ENCODE measurements at regions not wholly inside any gene's neighbourhood (a gene's known extent, or its start where the extent isn't known, plus 50 kb on each side); places are given as distances from the start of the nearest gene placed in this dataset.

- peaks cover 0 to 4% (median 0%) of the 10 kb centered on the region in 4 experiments for H3K27me3 ChIP-seq (replicated peaks in 1 of 4; ENCODE audit: control extremely low read depth in 1 of 4, control insufficient read depth in 3 of 4, insufficient read depth in 4 of 4, low read length in 3 of 4)
- no peak overlapping the region for H3K9ac ChIP-seq (ENCODE audit: low read length)
- no peak overlapping the region for H3K4me2 ChIP-seq (replicated peaks; ENCODE audit: low read depth, low read length, poor library complexity, severe bottlenecking)
- H3K27ac Mint-ChIP-seq, result no peak overlapping the region
- H3K4me1 Mint-ChIP-seq, result no peaks in the 10 kb centered on the region
- no peaks in the 10 kb centered on the region for H3K79me2 ChIP-seq (ENCODE audit: control insufficient read depth, insufficient read depth, low read length)
- TF ChIP-seq, protein P1, sequence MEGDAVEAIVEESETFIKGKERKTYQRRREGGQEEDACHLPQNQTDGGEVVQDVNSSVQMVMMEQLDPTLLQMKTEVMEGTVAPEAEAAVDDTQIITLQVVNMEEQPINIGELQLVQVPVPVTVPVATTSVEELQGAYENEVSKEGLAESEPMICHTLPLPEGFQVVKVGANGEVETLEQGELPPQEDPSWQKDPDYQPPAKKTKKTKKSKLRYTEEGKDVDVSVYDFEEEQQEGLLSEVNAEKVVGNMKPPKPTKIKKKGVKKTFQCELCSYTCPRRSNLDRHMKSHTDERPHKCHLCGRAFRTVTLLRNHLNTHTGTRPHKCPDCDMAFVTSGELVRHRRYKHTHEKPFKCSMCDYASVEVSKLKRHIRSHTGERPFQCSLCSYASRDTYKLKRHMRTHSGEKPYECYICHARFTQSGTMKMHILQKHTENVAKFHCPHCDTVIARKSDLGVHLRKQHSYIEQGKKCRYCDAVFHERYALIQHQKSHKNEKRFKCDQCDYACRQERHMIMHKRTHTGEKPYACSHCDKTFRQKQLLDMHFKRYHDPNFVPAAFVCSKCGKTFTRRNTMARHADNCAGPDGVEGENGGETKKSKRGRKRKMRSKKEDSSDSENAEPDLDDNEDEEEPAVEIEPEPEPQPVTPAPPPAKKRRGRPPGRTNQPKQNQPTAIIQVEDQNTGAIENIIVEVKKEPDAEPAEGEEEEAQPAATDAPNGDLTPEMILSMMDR (IDR thresholded peaks at IDR 0.05), result no peak
- no peak for TF ChIP-seq EZH2 (IDR thresholded peaks at IDR 0.05; ENCODE audit: borderline replicate concordance, insufficient read depth, low read depth, low read length, poor library complexity, severe bottlenecking)
- H3K27me3 Mint-ChIP-seq, result peaks cover 9% of the 10 kb centered on the region
- H3K36me3 ChIP-seq (replicated peaks in 1 of 2; ENCODE audit: control extremely low read depth in 1 of 2, control insufficient read depth in 1 of 2, extremely low read depth in 1 of 2, insufficient read depth in 2 of 2, low read length in 1 of 2), result no peaks in the 10 kb centered on the region
- no peak overlapping the region for H3K27ac ChIP-seq (ENCODE audit: low read length in 2 of 2)
- ATAC-seq (ENCODE audit: low read depth), result no peak
- peaks cover 0 to under 1% (median 0%) of the 10 kb centered on the region in 3 donors for H3K9me3 ChIP-seq (ENCODE audit: control extremely low read depth in 1 of 3, control insufficient read depth in 2 of 3, insufficient read depth in 1 of 3, low read length in 2 of 3)
- DNase-seq, result no peak
- H2AFZ ChIP-seq (ENCODE audit: insufficient read depth, low read depth, low read length, poor library complexity, severe bottlenecking), result no peak overlapping the region
- H4K20me1 ChIP-seq (ENCODE audit: control insufficient read depth, insufficient read depth, low read length, poor library complexity, severe bottlenecking), result no peaks in the 10 kb centered on the region
- intact Hi-C loops (cut with micrococcal nuclease), result no loop called here
- ChIA-PET POLR2A (no interaction called here), CTCF (no interaction called here)
- no CpG with 5 or more reads among the region's 1 CpG for whole genome bisulfite sequencing (ENCODE audit: insufficient coverage)
- no peak overlapping the region for H3K4me3 Mint-ChIP-seq
- no peaks in the 10 kb centered on the region for H3K4me1 ChIP-seq (ENCODE audit: control insufficient read depth in 2 of 2, insufficient read depth in 2 of 2, low read length in 2 of 2)
- no peak overlapping the region for H3K4me3 ChIP-seq (ENCODE audit: control extremely low read depth in 1 of 5, extremely low read depth in 1 of 5, insufficient read depth in 1 of 5, low read depth in 2 of 5, low read length in 4 of 5)
- peaks cover 3% of the 10 kb centered on the region for H3K9me3 Mint-ChIP-seq (ENCODE audit: insufficient read depth)
Measured at GRCh38 chr7:41826641-41827040, 123.8 kb upstream of the INHBA start.

GRCh38 chr7:41825927-41826480 is 123.1 kb upstream of the INHBA start:
- Mint-ChIP-seq H3K9me3 (ENCODE audit: insufficient read depth) (peaks cover 3% of the 10 kb centered on the region), H3K4me3 (no peak overlapping the region), H3K4me1 (no peaks in the 10 kb centered on the region), H3K27me3 (peaks cover 9% of the 10 kb centered on the region), H3K27ac (no peak overlapping the region)
- peaks cover 0 to 2% (median under 1%) of the 10 kb centered on the region in 3 donors for H3K9me3 ChIP-seq (ENCODE audit: control extremely low read depth in 1 of 3, control insufficient read depth in 2 of 3, insufficient read depth in 1 of 3, low read length in 2 of 3)
- H3K79me2 ChIP-seq (ENCODE audit: control insufficient read depth, insufficient read depth, low read length), result no peaks in the 10 kb centered on the region
- no peak overlapping the region for H2AFZ ChIP-seq (ENCODE audit: insufficient read depth, low read depth, low read length, poor library complexity, severe bottlenecking)
- H3K9ac ChIP-seq (ENCODE audit: low read length), result no peak overlapping the region
- no peak overlapping the region for H3K4me3 ChIP-seq (ENCODE audit: control extremely low read depth in 1 of 5, extremely low read depth in 1 of 5, insufficient read depth in 1 of 5, low read depth in 2 of 5, low read length in 4 of 5)
- H3K36me3 ChIP-seq (replicated peaks in 1 of 2; ENCODE audit: control extremely low read depth in 1 of 2, control insufficient read depth in 1 of 2, extremely low read depth in 1 of 2, insufficient read depth in 2 of 2, low read length in 1 of 2), result no peaks in the 10 kb centered on the region
- no peaks in the 10 kb centered on the region for H3K4me1 ChIP-seq (ENCODE audit: control insufficient read depth in 2 of 2, insufficient read depth in 2 of 2, low read length in 2 of 2)
- intact Hi-C loops (cut with micrococcal nuclease), result no loop called here
- no peak overlapping the region for H3K27ac ChIP-seq (ENCODE audit: low read length in 2 of 2)
- no peaks in the 10 kb centered on the region for H4K20me1 ChIP-seq (ENCODE audit: control insufficient read depth, insufficient read depth, low read length, poor library complexity, severe bottlenecking)
- TF ChIP-seq, protein P1 (IDR thresholded peaks at IDR 0.05), result no peak
- TF ChIP-seq EZH2 (IDR thresholded peaks at IDR 0.05; ENCODE audit: borderline replicate concordance, insufficient read depth, low read depth, low read length, poor library complexity, severe bottlenecking), result no peak
- DNase-seq (no peak), ATAC-seq (ENCODE audit: low read depth) (no peak)
- POLR2A ChIA-PET, result no interaction called here
- CTCF ChIA-PET, result no interaction called here
- no peak overlapping the region for H3K4me2 ChIP-seq (replicated peaks; ENCODE audit: low read depth, low read length, poor library complexity, severe bottlenecking)
- peaks cover 0 to 4% (median 0%) of the 10 kb centered on the region in 4 experiments for H3K27me3 ChIP-seq (replicated peaks in 1 of 4; ENCODE audit: control extremely low read depth in 1 of 4, control insufficient read depth in 3 of 4, insufficient read depth in 4 of 4, low read length in 3 of 4)
- 80% methylated on average over 2 of the region's 4 CpGs for WGBS (ENCODE audit: insufficient coverage)
